Hepatic stellate cell (primary cell): ENCODE measurements at regions not wholly inside any gene's neighbourhood (a gene's known extent, or its start where the extent isn't known, plus 50 kb on each side); places are given as distances from the start of the nearest gene placed in this dataset.
A peak's percentile ranks its signal among the peaks of the same experiment; 100 is the strongest.

Experiments
- DNase-seq: peaks from one replicate; pipeline ENCODE4 v3.0.0; 2011; ENCODE audit warnings: low spot score

GRCh38 chr11:69931994-69932910 is 113.0 kb upstream of the FGF3 start:
- no peak for DNase-seq

- no peak for DNase-seq
These were observed 115.8 kb upstream of the FGF3 start for GRCh38 chr11:69934861-69935494.

DNA sequence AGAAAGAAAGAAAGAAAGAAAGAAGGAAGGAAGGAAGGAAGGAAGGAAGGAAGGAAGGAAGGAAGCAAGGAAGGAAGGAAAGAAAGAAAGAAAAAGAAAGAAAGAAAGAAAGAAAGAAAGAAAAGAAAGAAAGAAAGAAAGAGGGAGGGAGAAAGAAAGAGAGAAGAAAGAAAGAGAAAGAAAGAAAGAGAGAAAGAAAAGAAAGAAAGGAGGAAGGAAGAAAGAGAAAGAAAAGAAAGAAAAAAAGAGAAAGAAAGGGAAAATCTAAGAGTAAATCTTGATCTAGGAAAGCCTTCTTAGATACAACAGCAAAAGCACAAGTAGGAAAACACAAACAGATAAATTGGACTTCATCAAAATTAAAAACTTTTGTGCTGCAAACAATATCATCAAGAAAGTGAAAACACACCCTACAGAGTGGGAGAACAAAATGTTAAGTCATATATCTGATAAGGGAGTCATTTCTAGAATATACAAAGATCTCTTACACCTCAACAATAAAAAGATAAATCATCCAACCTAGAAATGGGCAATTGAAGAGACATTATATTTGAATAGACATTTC is 116.8 kb upstream of the FGF3 start:
- no peak for DNase-seq

DNA sequence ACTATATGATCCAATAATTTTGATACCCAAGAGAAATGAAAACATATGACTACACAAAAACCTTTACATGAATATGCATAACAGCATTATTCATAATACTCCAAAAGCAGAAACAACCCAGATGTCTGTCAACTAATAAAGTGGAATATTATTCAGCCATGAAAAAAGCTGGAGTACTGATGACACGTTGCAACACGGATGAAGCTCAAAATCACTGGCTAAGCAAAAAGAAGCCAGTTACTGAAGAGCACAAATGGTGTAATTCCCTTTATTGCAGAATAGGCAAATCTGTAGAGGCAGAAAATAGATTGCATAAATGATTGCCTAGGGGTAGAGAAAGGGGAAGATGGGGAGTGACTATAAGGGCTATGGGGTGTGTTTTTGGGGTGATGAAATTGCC is 117.6 kb upstream of the FGF3 start:
- DNase-seq: no peak

DNA sequence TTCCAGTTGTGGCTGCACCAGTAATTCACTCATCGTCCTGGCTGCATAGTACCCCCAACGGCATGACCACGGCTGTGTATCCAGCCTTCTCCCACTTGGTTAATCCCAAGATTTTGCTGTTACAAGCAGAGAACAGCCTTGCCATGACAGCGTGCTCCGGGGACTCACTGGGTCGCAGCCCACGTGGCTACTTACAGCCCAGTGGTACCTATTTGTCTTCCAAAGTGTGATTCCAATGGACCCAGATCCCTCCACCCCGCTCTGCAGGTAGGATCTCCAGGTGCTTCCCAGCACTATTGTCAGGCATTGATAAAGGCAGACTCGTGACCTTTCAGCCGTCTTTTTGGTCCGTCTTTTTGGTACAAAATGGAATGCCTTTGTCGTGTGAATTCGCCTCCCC is 119.0 kb upstream of the FGF3 start:
- DNase-seq: no peak

- peak; percentile 86 for DNase-seq
These were observed 120.5 kb upstream of the FGF3 start for GRCh38 chr11:69939551-69940245.

DNA sequence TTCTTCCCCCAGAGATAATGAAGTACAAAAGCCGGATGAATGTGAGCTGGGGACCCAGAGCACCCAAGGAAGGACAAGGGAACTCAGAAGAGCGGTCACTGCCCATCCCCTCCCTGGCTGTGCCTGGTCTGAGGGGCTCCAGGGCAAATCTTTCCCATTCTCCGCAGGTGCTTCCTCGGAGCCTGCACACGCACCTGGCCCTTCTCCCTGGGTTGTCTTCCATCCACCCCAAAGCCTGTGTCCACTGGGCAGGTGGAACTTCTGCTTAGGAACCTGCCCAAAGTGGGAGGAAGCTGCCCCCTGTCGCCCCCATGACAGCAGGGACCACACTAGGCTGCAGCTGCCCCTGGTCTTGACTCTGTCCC is 121.0 kb upstream of the FGF3 start:
- no peak for DNase-seq

- no peak for DNase-seq
These were observed 122.5 kb upstream of the FGF3 start for GRCh38 chr11:69941546-69942332.

- DNase-seq: no peak
These were observed 123.2 kb upstream of the FGF3 start for GRCh38 chr11:69942333-69942820.

- DNase-seq: no peak
These were observed 123.8 kb upstream of the FGF3 start for GRCh38 chr11:69943066-69943465.

- no peak for DNase-seq
These were observed 124.3 kb upstream of the FGF3 start for GRCh38 chr11:69943506-69943905.

- no peak for DNase-seq
These were observed 125.1 kb upstream of the FGF3 start for GRCh38 chr11:69944146-69944795.

DNA sequence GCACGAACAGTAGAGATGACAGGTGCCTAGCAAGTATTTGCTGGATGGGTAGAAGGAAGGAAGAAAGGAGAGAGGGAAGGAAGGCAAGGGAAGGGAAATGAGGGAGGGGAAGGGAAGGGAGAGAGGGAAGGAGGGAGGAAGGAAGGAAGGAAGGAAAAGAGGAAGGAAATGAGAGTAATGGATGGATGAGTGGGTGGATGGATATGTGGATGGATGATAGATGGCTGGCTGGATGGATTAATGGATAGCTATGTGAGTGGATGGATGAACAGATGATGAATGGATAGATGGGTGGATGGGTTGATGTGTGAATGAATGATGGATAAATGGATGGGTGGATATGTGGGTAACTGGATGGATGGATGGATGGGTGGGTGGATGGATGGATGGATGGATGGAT is 125.9 kb upstream of the FGF3 start:
- DNase-seq: no peak

DNA sequence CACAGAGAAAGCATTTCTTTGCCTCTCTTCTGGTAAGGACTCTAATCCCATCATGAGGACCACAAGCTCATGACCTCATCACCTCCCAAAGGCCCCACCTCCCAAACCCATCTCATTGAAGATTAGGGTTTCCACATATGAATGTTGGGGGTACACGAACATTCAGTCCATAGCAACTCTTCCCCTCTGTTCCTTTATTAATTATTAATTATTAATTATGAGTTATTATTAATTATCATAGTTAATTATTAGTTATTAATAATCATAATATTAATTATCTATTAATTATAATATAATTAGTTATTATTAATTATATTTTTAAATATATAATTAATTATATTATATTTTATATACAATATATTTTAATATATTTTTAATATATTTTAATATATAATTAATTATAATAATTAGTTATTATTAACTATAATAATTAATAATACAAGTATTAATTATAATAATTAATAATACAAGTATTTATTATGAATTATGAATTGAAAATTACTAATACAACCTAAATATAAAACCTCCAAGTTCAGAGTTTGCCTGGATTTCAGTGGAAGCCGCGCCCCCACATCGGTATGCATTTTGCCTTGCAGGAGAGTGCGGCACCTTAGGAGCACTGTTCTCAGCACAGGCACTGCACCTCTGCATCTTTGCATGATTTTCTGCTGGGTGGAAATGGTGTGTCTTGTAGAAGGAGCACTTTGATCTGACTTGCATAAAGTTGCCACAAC is 128.0 kb upstream of the FGF3 start:
- DNase-seq: no peak

DNA sequence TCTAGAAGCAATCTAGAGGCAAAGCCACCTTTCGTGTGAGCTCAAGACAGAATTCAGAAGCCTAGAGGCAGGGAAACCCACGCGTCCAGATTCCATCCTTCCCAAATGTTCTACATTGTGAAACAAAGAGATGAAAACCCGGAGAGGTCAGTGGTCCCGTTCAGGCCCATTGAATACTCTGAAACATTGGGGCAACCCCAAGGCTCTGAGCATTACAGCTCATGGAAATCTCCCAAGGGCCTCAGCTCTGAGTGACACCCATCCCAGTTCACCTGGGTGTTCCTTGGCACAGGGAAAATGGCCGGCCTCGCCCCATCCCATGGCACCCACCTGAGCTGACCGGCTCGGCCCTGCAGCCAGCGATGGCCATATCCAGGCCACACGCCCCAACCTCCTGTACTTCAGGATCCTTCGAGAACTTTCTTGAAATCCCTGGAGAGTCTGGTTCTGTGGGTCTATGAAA is 128.6 kb upstream of the FGF3 start:
- no peak for DNase-seq

- peak; percentile 78 for DNase-seq
These were observed 129.3 kb upstream of the FGF3 start for GRCh38 chr11:69948256-69949141.

DNA sequence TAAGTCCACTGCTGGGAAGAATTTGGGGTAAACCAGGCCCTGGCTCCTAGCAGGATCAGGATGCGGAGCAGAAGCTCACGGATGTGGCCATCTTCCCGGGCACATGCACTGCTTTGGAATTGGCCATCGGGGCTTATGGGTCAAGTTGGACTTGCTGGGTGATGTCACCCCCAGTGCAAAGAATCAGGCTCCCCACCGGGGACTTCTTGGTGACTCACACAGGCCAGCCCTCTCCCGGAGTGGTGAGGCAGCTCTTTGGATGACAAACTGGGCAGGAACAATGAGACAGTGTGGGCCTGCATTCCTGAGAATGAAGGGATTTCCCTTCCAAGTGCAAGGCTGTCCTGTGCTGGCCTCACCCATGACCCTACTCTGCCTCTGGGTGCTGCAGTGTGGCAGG is 128.8 kb upstream of the ANO1 start:
- DNase-seq: peak; percentile 98

DNA sequence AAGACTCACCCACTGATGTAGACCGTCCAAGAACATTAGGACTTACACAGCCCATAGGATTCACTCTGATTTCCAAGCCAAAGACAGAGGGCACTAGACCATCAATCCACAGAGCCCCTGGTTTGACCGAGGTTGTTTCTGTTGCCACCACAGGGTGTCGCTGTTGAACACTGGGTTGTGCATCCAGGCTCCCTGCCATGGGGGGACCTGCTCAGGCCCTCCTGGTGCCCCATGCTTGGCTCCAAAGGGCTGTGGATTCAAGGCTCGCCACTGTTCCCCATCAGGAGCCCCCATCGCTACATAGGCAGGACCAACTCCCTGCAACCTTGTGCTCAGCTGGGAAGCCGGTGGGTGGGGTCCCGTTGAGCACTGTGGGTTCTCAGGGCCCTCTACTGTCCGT is 128.0 kb upstream of the ANO1 start:
- peak; percentile 64 for DNase-seq

DNA sequence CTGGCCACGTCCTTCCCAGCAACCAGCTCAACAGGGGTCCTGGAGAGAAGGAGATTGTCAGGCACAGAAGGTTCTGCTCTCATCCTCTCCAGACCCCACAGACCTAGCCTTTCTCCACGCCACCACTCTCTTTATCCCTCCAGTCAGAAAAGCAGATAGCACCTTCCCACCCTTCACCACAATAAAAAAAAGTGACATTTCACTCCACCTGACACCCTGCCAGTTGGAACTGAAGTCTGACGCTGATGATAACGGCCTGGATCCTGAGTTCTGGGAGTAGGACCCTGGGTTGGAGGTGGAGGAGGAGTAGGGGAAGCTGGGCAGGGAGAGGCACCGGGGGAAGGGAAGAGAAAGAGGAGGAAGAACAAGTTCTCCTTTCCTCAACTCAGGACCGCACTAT is 127.5 kb upstream of the ANO1 start:
- no peak for DNase-seq
